Esophagus muscularis mucosa (tissue), 2 donors: ENCODE measurements at regions not wholly inside any gene's neighbourhood (a gene's known extent, or its start where the extent isn't known, plus 50 kb on each side); places are given as distances from the start of the nearest gene placed in this dataset.

Experiments
- EP300 ChIP-seq: sonication (generic); formaldehyde crosslinking; IDR thresholded peaks from one replicate; pipeline ENCODE4 v1.6.1; 2017; ENCODE audit warnings: antibody characterized with exemption
- POLR2A ChIP-seq: fragments of 450-650 bp; IDR thresholded peaks from one replicate; pipeline ENCODE4 v1.6.1; 2017; ENCODE audit warnings: antibody characterized with exemption, moderate library complexity, mild to moderate bottlenecking, low read depth

GRCh38 chr13:97522243-97522642 is 88.3 kb downstream of the RAP2A start:
- TF ChIP-seq EP300: no peak
- TF ChIP-seq POLR2A: no peak
